GM12872 (cell line): ENCODE measurements at regions not wholly inside any gene's neighbourhood (a gene's known extent, or its start where the extent isn't known, plus 50 kb on each side); places are given as distances from the start of the nearest gene placed in this dataset.

Experiments used
- CTCF ChIP-seq: IDR thresholded peaks from 3 replicates; pipeline ENCODE4 v1.5.1; 2011; ENCODE audit warnings: low read depth, mild to moderate bottlenecking, low read length, moderate library complexity; ENCODE audit not compliant: insufficient read depth

- TF ChIP-seq CTCF = no peak
Observed at GRCh38 chr10:57102236-57102635, 741.2 kb upstream of the ZWINT start.

GRCh38 chr10:57098146-57098545, 737.1 kb upstream of the ZWINT start:
- no peak for TF ChIP-seq CTCF

GRCh38 chr10:57096044-57096443, 735.0 kb upstream of the ZWINT start:
- TF ChIP-seq CTCF = no peak

GRCh38 chr10:57094965-57095364, 733.9 kb upstream of the ZWINT start:
- TF ChIP-seq CTCF = no peak

GRCh38 chr10:57094083-57094482, 733.0 kb upstream of the ZWINT start:
- TF ChIP-seq CTCF = no peak

- no peak for TF ChIP-seq CTCF
Observed at GRCh38 chr10:57053530-57053929, 692.5 kb upstream of the ZWINT start.

- no peak for TF ChIP-seq CTCF
Observed at GRCh38 chr10:57049096-57049495, 688.0 kb upstream of the ZWINT start.

- no peak for TF ChIP-seq CTCF
Observed at GRCh38 chr10:57038531-57038930, 677.5 kb upstream of the ZWINT start.
